Keratinocyte (primary cell): ENCODE measurements at regions not wholly inside any gene's neighbourhood (a gene's known extent, or its start where the extent isn't known, plus 50 kb on each side); places are given as distances from the start of the nearest gene placed in this dataset.

Experiments used
- DNase-seq: peaks from one replicate; pipeline ENCODE4 v3.0.0-alpha.2; 2011; ENCODE audit warnings: low read depth, missing footprints, low spot score
- FAIRE-seq: peaks from 2 replicates; lab custom pipeline; 2011; peaks lifted over from hg19 to GRCh38; lab: Jason Lieb, UNC
- H2AFZ ChIP-seq: 2 replicates; pipeline ENCODE4 v1.6.0; 2012; ENCODE audit warnings: low read length, control low read depth, inconsistent platforms; ENCODE audit not compliant: control insufficient read depth
- H3K27ac ChIP-seq: 2 replicates; pipeline ENCODE4 v1.5.1; 2011; ENCODE audit warnings: low read length; ENCODE audit not compliant: control insufficient read depth, insufficient read depth
- H3K27me3 ChIP-seq: 3 replicates; pipeline ENCODE4 v1.6.0; 2011; ENCODE audit warnings: low read length; ENCODE audit not compliant: control insufficient read depth, insufficient read depth; ENCODE audit errors: extremely low read depth
- H3K36me3 ChIP-seq, 2 experiments: 2 replicates in 1 of 2; 3 replicates in 1 of 2; pipeline ENCODE4 v1.5.1; 2011; ENCODE audit warnings: low read length in 2 of 2, mild to moderate bottlenecking in 1 of 2; ENCODE audit not compliant: control insufficient read depth in 2 of 2, insufficient read depth in 2 of 2; ENCODE audit errors: extremely low read depth in 1 of 2
- H3K4me1 ChIP-seq: 3 replicates; pipeline ENCODE4 v1.5.1; 2011; ENCODE audit warnings: low read length; ENCODE audit not compliant: control insufficient read depth, insufficient read depth; ENCODE audit errors: extremely low read depth
- H3K4me2 ChIP-seq: 3 replicates; pipeline ENCODE4 v1.6.0; 2011; ENCODE audit warnings: low read depth, low read length; ENCODE audit not compliant: control insufficient read depth, insufficient read depth; ENCODE audit errors: extremely low read depth
- H3K4me3 ChIP-seq, 3 experiments: fragments of 200-600 bp in 1 of 3; sonication (generic) in 1 of 3; 2 replicates in 2 of 3; 3 replicates in 1 of 3; pipeline ENCODE4 v1.5.1; 2011 to 2016; ENCODE audit warnings: low read length in 3 of 3, mild to moderate bottlenecking in 3 of 3, control low read depth in 2 of 3, inconsistent platforms in 1 of 3, low read depth in 1 of 3, mixed read lengths in 1 of 3, mixed run types in 1 of 3, moderate library complexity in 1 of 3; ENCODE audit not compliant: control insufficient read depth in 2 of 3, insufficient read depth in 2 of 3; ENCODE audit errors: extremely low read depth in 1 of 3
- H3K79me2 ChIP-seq: 2 replicates; pipeline ENCODE4 v1.6.0; 2012; ENCODE audit warnings: low read length; ENCODE audit not compliant: control insufficient read depth, insufficient read depth
- H3K9ac ChIP-seq: 3 replicates; pipeline ENCODE4 v1.6.0; 2011; ENCODE audit warnings: low read length; ENCODE audit not compliant: control insufficient read depth, insufficient read depth; ENCODE audit errors: extremely low read depth
- H3K9me1 ChIP-seq: 3 replicates; pipeline ENCODE4 v1.6.0; 2011; ENCODE audit warnings: low read length; ENCODE audit not compliant: control insufficient read depth, insufficient read depth; ENCODE audit errors: extremely low read depth
- H3K9me3 ChIP-seq: 2 replicates; pipeline ENCODE4 v1.5.1; 2012; ENCODE audit warnings: low read depth, low read length; ENCODE audit not compliant: control insufficient read depth
- H4K20me1 ChIP-seq: 3 replicates; pipeline ENCODE4 v1.6.0; 2011; ENCODE audit warnings: low read length; ENCODE audit not compliant: control insufficient read depth, insufficient read depth; ENCODE audit errors: extremely low read depth
- EZH2 ChIP-seq: IDR thresholded peaks from one replicate; pipeline ENCODE4 v1.6.1; 2012; ENCODE audit warnings: inconsistent platforms, mild to moderate bottlenecking, low read length, moderate library complexity
- dilution Hi-C: fragments of 300-500 bp; cut with MboI; formaldehyde crosslinking; loops from one replicate; pipeline ENCODE4 v1.7.0; 2020; ENCODE audit warnings: low sequenced_read_pairs; ENCODE audit not compliant: extremely low pct_ligation_motif_present
- TF ChIP-seq, protein P1 (sequence below), 3 experiments: IDR thresholded peaks in 1 of 3; conservative IDR thresholded peaks in 1 of 3; optimal IDR thresholded peaks in 1 of 3; 2 replicates in 2 of 3; 3 replicates in 1 of 3; pipeline versions ENCODE3 to v1.5.1; 2011; ENCODE audit warnings: low read length in 3 of 3, mild to moderate bottlenecking in 3 of 3, moderate library complexity in 2 of 3, control low read depth in 1 of 3, inconsistent platforms in 1 of 3; ENCODE audit not compliant: insufficient read depth in 2 of 3; ENCODE audit errors: extremely low read depth in 1 of 3

DNA sequence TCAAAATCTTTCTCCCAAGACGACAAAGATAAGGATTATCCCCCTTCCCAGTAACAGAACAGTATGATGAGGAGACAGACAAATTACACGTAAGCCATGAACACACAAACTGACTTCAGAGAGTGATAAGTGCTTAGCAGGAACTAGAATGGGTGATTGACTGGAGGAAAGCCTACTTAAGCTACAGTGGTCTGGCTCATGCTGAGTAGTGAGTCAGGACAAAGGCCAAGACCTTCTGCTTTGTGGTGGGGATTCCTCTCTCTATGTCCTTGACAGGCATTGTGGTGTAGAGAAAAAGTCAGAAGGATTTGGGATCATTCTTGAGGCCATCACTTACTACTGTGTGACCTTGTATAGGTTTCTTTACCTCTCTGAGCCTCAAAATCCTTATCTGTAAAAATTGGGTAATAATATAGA is 381.9 kb upstream of the CCL2 start:
- dilution Hi-C loops = no loop called here
- peaks cover 18% of the 10 kb centered on the region for H3K4me1 ChIP-seq
- no peak for DNase-seq
- H4K20me1 ChIP-seq = no peaks in the 10 kb centered on the region
- no peaks in the 10 kb centered on the region for H3K27me3 ChIP-seq
- H3K4me3 ChIP-seq = no peak overlapping the region
- no peak overlapping the region for H3K27ac ChIP-seq
- no peaks in the 10 kb centered on the region for H3K36me3 ChIP-seq
- no peaks in the 10 kb centered on the region for H3K79me2 ChIP-seq
- no peak overlapping the region for H2AFZ ChIP-seq
- TF ChIP-seq, protein P1, sequence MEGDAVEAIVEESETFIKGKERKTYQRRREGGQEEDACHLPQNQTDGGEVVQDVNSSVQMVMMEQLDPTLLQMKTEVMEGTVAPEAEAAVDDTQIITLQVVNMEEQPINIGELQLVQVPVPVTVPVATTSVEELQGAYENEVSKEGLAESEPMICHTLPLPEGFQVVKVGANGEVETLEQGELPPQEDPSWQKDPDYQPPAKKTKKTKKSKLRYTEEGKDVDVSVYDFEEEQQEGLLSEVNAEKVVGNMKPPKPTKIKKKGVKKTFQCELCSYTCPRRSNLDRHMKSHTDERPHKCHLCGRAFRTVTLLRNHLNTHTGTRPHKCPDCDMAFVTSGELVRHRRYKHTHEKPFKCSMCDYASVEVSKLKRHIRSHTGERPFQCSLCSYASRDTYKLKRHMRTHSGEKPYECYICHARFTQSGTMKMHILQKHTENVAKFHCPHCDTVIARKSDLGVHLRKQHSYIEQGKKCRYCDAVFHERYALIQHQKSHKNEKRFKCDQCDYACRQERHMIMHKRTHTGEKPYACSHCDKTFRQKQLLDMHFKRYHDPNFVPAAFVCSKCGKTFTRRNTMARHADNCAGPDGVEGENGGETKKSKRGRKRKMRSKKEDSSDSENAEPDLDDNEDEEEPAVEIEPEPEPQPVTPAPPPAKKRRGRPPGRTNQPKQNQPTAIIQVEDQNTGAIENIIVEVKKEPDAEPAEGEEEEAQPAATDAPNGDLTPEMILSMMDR (optimal IDR thresholded peaks at IDR 0.05 in 1 of 3, IDR thresholded peaks at IDR 0.05 in 1 of 3, conservative IDR thresholded peaks at IDR 0.05 in 1 of 3; ENCODE audit: extremely low read depth in 1 of 3, insufficient read depth in 2 of 3, low read length in 3 of 3) = no peak
- TF ChIP-seq EZH2 = no peak
- no peaks in the 10 kb centered on the region for H3K9me3 ChIP-seq
- H3K9ac ChIP-seq = no peak overlapping the region
- H3K9me1 ChIP-seq = no peaks in the 10 kb centered on the region
- no peak overlapping the region for H3K4me2 ChIP-seq
- FAIRE-seq = no peak

DNA sequence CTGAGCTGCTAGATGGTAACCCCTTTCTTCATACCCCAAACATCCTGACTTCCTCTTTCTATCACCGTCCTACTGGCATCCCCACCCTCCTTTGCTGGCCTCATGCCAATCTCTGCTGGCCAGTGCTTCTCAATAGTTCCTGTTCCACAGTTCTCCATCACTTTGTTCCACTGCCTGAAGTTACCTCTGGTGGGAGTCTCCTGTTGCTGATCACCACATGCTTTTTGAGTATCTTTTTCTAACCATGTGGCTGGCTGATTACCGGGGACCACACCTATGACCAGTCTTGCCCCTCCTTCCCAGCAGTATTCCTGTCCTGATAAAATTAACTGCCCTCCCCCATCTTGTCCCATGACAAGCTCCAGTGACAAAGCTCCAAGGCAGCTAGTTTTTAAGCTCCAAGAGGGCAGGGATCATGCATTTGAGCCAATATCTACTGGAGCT is 380.4 kb upstream of the CCL2 start:
- Histone ChIP-seq H3K27me3 (no peaks in the 10 kb centered on the region), H2AFZ (no peak overlapping the region), H3K36me3 (no peaks in the 10 kb centered on the region), H3K27ac (no peak overlapping the region), H3K4me3 (no peak overlapping the region), H3K79me2 (no peaks in the 10 kb centered on the region), H3K9me1 (no peaks in the 10 kb centered on the region), H4K20me1 (no peaks in the 10 kb centered on the region), H3K4me1 (peaks cover 18% of the 10 kb centered on the region), H3K9ac (no peak overlapping the region), H3K9me3 (no peaks in the 10 kb centered on the region), H3K4me2 (no peak overlapping the region)
- FAIRE-seq = no peak
- DNase-seq = no peak
- no peak for TF ChIP-seq EZH2
- TF ChIP-seq, protein P1 (optimal IDR thresholded peaks at IDR 0.05 in 1 of 3, IDR thresholded peaks at IDR 0.05 in 1 of 3, conservative IDR thresholded peaks at IDR 0.05 in 1 of 3; ENCODE audit: extremely low read depth in 1 of 3, insufficient read depth in 2 of 3, low read length in 3 of 3) = no peak
- dilution Hi-C loops = no loop called here
